Stomach (tissue), 8 donors: ENCODE measurements at regions not wholly inside any gene's neighbourhood (a gene's known extent, or its start where the extent isn't known, plus 50 kb on each side); places are given as distances from the start of the nearest gene placed in this dataset.

Experiments used
- DNase-seq, 2 donors: peaks; one replicate each; pipeline versions ENCODE4 v3.0.0 to v3.0.0-alpha.2; 2013 to 2019
- H3K27ac ChIP-seq, 5 donors: fragments of 200-600 bp in 4 of 5; sonication (generic) in 4 of 5; one replicate each; pipeline ENCODE4 v1.5.1; 2013 to 2019; ENCODE audit warnings: mild to moderate bottlenecking in 1 of 5, moderate library complexity in 1 of 5
- H3K27me3 ChIP-seq, 3 donors: fragments of 200-600 bp; sonication (generic); one replicate each; pipeline ENCODE4 v1.5.1; 2017 to 2019; ENCODE audit warnings: mixed run types in 1 of 3
- H3K36me3 ChIP-seq, 4 donors: fragments of 200-600 bp; sonication (generic); 1 replicate in 3 of 4; 2 replicates in 1 of 4; pipeline ENCODE4 v1.5.1; 2016 to 2019
- H3K4me1 ChIP-seq, 4 donors: fragments of 200-600 bp; sonication (generic); one replicate each; pipeline ENCODE4 v1.5.1; 2016 to 2019
- H3K4me3 ChIP-seq, 4 donors: fragments of 200-600 bp; sonication (generic) in 3 of 4; one replicate each; pipeline ENCODE4 v1.5.1; 2016 to 2019; ENCODE audit warnings: mild to moderate bottlenecking in 1 of 4
- H3K9me3 ChIP-seq, 4 donors: fragments of 200-600 bp; sonication (generic); one replicate each; pipeline ENCODE4 v1.5.1; 2016 to 2019
- EP300 ChIP-seq: sonication (generic); formaldehyde crosslinking; IDR thresholded peaks from one replicate; pipeline ENCODE4 v1.6.1; 2017; ENCODE audit warnings: antibody characterized with exemption
- POLR2A ChIP-seq, 4 donors: fragments of 450-650 bp; IDR thresholded peaks; one replicate each; pipeline ENCODE4 v1.6.1; 2016; ENCODE audit warnings: antibody characterized with exemption in 4 of 4, control low read depth in 2 of 4, mild to moderate bottlenecking in 1 of 4, moderate library complexity in 1 of 4
- POLR2AphosphoS5 ChIP-seq, 3 donors: sonication (generic); formaldehyde crosslinking; IDR thresholded peaks; one replicate each; pipeline ENCODE4 v1.6.1; 2016; ENCODE audit warnings: antibody characterized with exemption in 3 of 3
- WGBS, 5 donors: extraction: QIAGEN DNeasy Blood & Tissue Kit in 3 of 5; methylation state at CpG; one replicate each; pipeline versions ENCODE4 v1.1.5 to v1.1.7; 2013 to 2018; 5-methylcytosine and 5-hydroxymethylcytosine counted together
- intact Hi-C: fragments of 100-400 bp; cut with DNase I; formaldehyde crosslinking; loops from one replicate; pipeline ENCODE4 v1.15.1; 2023; ENCODE audit warnings: low total_unique reads
- TF ChIP-seq, protein P1 (sequence below), 7 experiments: fragments of 450-650 bp in 4 of 7; fragments of 200-600 bp in 3 of 7; sonication (generic) in 3 of 7; IDR thresholded peaks; one replicate each; pipeline ENCODE4 v1.5.1; 2016 to 2019; ENCODE audit warnings: antibody characterized with exemption in 7 of 7, control low read depth in 2 of 7, mild to moderate bottlenecking in 1 of 7
- donor health status: healthy with polysubstance abuse.
- donor health status: Bipolar disorder and iron deficiency.
- donor health status: healthy.

DNA sequence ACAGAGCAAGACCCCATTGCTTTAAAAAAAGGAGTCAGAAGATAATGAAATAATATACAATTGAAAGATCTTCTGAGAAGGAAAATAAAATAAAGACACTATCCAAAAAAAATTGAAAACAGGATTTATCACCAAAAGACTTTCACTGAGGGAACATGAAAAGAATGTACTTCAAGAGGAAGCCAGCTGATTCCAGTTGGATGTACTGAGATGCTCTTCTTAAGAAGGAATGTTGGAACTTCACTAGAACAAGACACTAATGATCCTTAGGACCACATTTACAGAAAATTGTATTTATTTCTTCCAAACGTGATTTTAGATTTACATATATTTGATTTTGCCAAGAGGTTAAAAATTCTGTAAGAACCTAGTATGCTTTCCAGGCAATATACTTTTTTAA is 65.6 kb upstream of the CNOT2 start:
- peaks cover 0 to 5% (median 0%) of the 10 kb centered on the region in 4 donors for H3K9me3 ChIP-seq
- H3K4me1 ChIP-seq: no peaks in the 10 kb centered on the region
- H3K27me3 ChIP-seq: no peaks in the 10 kb centered on the region
- TF ChIP-seq EP300 (no peak), POLR2AphosphoS5 (IDR thresholded peaks at IDR 0.05) (no peak), POLR2A (IDR thresholded peaks at IDR 0.05) (no peak)
- TF ChIP-seq, protein P1, sequence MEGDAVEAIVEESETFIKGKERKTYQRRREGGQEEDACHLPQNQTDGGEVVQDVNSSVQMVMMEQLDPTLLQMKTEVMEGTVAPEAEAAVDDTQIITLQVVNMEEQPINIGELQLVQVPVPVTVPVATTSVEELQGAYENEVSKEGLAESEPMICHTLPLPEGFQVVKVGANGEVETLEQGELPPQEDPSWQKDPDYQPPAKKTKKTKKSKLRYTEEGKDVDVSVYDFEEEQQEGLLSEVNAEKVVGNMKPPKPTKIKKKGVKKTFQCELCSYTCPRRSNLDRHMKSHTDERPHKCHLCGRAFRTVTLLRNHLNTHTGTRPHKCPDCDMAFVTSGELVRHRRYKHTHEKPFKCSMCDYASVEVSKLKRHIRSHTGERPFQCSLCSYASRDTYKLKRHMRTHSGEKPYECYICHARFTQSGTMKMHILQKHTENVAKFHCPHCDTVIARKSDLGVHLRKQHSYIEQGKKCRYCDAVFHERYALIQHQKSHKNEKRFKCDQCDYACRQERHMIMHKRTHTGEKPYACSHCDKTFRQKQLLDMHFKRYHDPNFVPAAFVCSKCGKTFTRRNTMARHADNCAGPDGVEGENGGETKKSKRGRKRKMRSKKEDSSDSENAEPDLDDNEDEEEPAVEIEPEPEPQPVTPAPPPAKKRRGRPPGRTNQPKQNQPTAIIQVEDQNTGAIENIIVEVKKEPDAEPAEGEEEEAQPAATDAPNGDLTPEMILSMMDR (IDR thresholded peaks at IDR 0.05): no peak
- H3K36me3 ChIP-seq: no peaks in the 10 kb centered on the region
- H3K27ac ChIP-seq: peak overlapping the region in 1 of 5 donors; percentile 6
- no peak for DNase-seq
- no peak overlapping the region for H3K4me3 ChIP-seq
- 45 to 79% (median 72%) methylated on average over 1 of the region's 1 CpG for WGBS, 5 donors
- intact Hi-C loops: no loop called here

DNA sequence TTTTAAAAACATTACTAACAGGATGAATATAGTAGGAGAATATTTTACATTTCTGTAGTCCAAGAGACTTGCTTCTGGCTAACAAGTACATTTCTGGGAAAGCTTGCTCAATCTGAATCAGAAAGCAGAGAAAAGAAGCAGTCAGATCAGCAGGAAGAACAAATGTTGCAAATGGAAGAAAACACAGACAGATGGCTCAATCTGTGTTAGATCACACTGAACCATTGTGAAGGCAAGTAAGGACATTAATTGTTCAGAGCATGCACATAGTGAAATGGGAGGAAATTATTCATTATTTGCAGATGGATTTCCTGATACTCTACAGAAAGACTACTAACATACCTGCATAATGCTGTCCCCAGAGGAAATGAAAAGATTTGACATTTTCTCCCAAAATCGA is 65.2 kb upstream of the CNOT2 start:
- Histone ChIP-seq H3K9me3 (peaks cover 0 to 5% (median 0%) of the 10 kb centered on the region in 4 donors), H3K27ac (no peak overlapping the region), H3K27me3 (no peaks in the 10 kb centered on the region), H3K4me3 (no peak overlapping the region), H3K4me1 (no peaks in the 10 kb centered on the region), H3K36me3 (no peaks in the 10 kb centered on the region)
- intact Hi-C loops: no loop called here
- peak in 1 of 2 donors; percentile 23 for DNase-seq
- WGBS, 5 donors: 65 to 87% (median 82%) methylated on average over 1 of the region's 1 CpG
- TF ChIP-seq, protein P1 (IDR thresholded peaks at IDR 0.05): no peak
- TF ChIP-seq EP300 (no peak), POLR2AphosphoS5 (IDR thresholded peaks at IDR 0.05) (peak in 1 of 3 donors; percentile 20), POLR2A (IDR thresholded peaks at IDR 0.05) (no peak)

DNA sequence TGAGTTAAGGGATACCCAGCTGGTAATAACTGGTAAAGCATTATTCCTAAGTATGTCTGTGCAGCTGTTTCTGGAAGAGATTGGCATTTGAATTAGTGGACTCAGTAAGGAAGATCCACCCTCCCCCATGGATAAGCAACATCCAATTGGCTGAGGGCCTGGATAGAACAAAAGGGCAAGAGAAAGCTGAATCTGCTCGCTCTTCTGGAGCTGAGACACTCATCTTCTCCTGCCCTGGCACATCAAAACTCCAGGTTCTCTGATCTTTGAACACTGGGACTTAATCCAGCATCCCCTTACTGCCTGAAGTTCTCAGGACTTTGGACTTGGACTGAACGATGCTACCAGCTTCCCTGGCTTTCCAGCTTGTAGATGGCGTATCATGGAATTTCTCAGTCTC is 63.1 kb upstream of the CNOT2 start:
- Histone ChIP-seq H3K27me3 (no peaks in the 10 kb centered on the region), H3K4me1 (no peaks in the 10 kb centered on the region), H3K9me3 (peaks cover 0 to 5% (median 0%) of the 10 kb centered on the region in 4 donors), H3K4me3 (no peak overlapping the region), H3K27ac (no peak overlapping the region), H3K36me3 (no peaks in the 10 kb centered on the region)
- intact Hi-C loops: no loop called here
- no peak for TF ChIP-seq POLR2A (IDR thresholded peaks at IDR 0.05)
- no peak for TF ChIP-seq EP300
- TF ChIP-seq POLR2AphosphoS5 (IDR thresholded peaks at IDR 0.05): no peak
- TF ChIP-seq, protein P1 (IDR thresholded peaks at IDR 0.05): no peak
- WGBS, 5 donors: 61 to 71% (median 66%) methylated on average over 3 of the region's 3 CpGs
- no peak for DNase-seq

DNA sequence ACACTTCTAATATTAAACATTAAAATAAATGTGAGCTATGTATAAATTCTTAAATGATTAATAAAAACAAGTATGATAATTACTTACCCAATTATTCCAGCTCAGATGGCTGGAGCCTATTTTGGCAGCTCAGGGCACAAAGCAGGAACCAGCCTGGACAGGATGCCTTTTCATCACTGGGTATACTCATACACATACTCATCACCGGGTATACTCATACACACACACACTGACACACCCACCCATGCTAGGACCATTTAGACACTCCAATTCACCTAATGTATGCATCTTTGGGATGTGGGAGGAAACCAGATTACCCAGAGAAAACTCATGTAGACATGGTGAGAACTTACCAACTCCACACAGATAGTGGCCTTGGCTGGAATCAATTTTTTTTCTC is 57.9 kb upstream of the CNOT2 start:
- TF ChIP-seq POLR2AphosphoS5 (IDR thresholded peaks at IDR 0.05) (no peak), EP300 (no peak), POLR2A (IDR thresholded peaks at IDR 0.05) (no peak)
- TF ChIP-seq, protein P1 (IDR thresholded peaks at IDR 0.05): no peak
- 83 to 100% (median 92%) methylated on average over 1 of the region's 1 CpG for WGBS, 5 donors
- Histone ChIP-seq H3K27me3 (no peaks in the 10 kb centered on the region), H3K27ac (no peak overlapping the region), H3K36me3 (no peaks in the 10 kb centered on the region), H3K4me1 (no peaks in the 10 kb centered on the region), H3K4me3 (no peak overlapping the region), H3K9me3 (no peaks in the 10 kb centered on the region)
- intact Hi-C loops: no loop called here
- DNase-seq: no peak
